ENCODE measurements at regions not wholly inside any gene's neighbourhood (a gene's known extent, or its start where the extent isn't known, plus 50 kb on each side); places are given as distances from the start of the nearest gene placed in this dataset.

DNA sequence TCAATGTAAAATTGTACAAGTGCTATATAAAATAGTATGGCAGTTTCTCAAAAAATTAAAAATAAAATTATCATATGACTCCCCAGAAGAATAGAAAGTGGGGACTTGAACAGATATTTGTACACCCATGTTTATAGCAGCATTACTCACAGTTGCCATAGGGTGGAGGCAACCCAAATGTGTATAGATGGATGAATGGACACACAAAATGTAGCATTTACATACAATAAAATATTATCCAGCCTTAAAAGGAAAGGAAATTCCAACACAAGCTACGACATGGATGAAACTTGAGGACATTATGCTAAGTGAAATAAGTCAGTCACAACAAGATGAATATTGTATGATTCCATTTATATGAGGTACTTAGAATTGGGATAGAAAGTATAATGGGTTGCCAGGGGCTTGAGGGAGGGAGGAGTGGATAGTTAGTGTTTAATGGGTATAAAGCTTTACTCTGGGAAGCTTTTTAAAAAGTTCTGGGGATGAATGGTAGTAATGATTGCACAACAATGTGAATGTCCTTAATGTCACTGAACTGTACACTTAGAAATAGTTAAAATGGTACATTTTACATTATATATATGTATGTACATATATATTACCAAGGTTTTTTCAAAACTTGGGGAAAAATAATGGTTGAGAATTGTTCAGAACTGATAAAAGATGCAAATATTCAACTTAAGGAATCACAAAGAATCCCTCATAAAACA is 53.0 kb upstream of the ADORA3 start:
- peak; percentile 26 for DNase-seq

- no peak for DNase-seq
These were observed 56.4 kb upstream of the ADORA3 start for GRCh38 chr1:111559736-111560279.

DNA sequence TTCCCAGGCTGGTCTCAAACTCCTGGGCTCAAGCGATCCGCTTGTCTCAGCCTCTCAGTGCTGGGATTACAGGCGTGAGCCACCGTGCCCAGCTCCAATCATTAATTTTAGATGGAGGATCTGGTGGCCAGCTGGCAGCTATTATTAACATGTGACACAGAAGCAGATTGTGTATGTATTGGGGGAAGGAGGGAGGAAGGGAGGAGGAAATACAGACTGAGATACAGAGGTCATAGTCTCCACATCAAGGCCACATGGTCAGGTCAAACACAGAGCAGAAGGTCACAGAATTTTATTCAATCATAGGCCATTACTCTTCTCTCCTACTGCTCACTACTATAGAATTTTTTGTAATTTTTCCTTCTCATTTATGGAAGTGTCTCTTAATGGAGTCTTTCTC is 57.9 kb upstream of the ADORA3 start:
- no peak for DNase-seq

- DNase-seq, result no peak
These were observed 56.0 kb upstream of the RAP1A start for GRCh38 chr1:111563619-111564018.

DNA sequence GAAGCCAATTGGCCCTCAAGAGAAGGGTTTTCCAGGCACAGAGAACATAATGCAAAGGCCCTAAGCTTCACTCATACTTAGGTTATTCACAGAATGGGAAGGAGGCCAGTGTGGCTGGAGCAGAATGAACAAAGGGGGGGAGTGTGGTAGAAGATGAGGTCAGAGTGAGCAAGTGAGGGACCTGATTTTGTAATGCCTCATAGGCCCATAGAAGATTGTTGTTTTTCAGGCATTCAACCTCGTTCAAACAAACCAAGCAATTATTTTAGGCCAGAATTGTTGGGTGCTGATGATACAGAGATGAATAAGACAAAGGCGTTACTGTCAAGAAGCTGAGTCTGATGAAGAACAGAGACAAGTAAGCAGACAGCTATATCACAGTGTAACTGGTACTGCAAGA is 54.5 kb upstream of the RAP1A start:
- no peak for DNase-seq

DNA sequence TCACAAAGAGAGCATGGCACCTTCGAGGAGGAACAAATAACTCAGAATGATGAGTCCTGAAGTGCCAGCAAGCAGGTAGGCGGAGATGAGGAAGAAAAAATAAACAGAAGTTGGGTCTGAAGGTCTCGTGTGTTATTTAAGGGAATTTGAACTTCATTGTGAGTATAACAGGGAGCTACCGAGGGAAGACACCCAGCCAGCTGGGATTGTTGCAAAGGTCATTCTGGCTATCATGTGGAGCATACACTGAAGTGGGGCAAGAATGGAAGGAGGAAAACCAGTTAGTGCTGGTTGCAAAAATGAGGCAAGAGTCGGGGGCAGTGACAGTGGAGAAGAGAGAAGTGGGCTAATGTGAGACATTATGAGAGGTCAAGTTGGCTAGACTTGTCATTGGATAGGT is 53.6 kb upstream of the RAP1A start:
- no peak for DNase-seq

GRCh38 chr1:111568160-111568647 is 51.4 kb upstream of the RAP1A start:
- no peak for DNase-seq

Measured in CD4-positive, alpha-beta T cell treated with Interleukin-10 for 1 hour (primary cell).